ENCODE measurements at regions not wholly inside any gene's neighbourhood (a gene's known extent, or its start where the extent isn't known, plus 50 kb on each side); places are given as distances from the start of the nearest gene placed in this dataset.

DNA sequence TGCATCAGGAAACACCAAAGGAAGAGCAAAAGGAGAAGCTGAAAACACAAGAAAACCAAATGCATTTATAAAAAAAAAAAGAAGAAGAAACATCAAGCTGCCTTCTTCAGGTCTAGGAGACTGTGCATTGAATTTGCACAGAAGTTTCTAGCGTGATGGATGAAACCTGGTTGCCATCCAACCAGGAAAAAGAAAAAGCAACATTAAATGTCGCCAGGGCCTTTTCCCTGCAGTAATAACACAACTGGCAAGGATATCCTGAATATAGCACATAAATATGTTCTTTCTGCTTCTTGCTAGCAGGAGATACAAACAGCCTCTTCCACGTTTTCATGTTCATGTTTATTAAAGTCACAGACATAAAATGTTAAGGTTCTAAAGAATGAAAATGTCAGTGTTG lies 60.8 kb upstream of the ZFP42 start:
- no peak for DNase-seq
- Histone ChIP-seq H3K27me3 (no peaks in the 10 kb centered on the region), H3K9me3 (no peaks in the 10 kb centered on the region), H3K4me3 (no peak overlapping the region), H3K36me3 (no peaks in the 10 kb centered on the region), H3K4me1 (no peaks in the 10 kb centered on the region), H3K27ac (no peak overlapping the region)
- TF ChIP-seq POLR2A (IDR thresholded peaks at IDR 0.05) (no peak), EP300 (IDR thresholded peaks at IDR 0.05; ENCODE audit: low read depth) (no peak), POLR2AphosphoS5 (IDR thresholded peaks at IDR 0.05) (no peak)
- TF ChIP-seq, protein P1, sequence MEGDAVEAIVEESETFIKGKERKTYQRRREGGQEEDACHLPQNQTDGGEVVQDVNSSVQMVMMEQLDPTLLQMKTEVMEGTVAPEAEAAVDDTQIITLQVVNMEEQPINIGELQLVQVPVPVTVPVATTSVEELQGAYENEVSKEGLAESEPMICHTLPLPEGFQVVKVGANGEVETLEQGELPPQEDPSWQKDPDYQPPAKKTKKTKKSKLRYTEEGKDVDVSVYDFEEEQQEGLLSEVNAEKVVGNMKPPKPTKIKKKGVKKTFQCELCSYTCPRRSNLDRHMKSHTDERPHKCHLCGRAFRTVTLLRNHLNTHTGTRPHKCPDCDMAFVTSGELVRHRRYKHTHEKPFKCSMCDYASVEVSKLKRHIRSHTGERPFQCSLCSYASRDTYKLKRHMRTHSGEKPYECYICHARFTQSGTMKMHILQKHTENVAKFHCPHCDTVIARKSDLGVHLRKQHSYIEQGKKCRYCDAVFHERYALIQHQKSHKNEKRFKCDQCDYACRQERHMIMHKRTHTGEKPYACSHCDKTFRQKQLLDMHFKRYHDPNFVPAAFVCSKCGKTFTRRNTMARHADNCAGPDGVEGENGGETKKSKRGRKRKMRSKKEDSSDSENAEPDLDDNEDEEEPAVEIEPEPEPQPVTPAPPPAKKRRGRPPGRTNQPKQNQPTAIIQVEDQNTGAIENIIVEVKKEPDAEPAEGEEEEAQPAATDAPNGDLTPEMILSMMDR (IDR thresholded peaks at IDR 0.05) = no peak
- 34 to 42% methylated on average over 3 of the region's 3 CpGs for WGBS, 2 donors (ENCODE audit: low coverage in 1 of 2)
- intact Hi-C loops (cut with DNase I; ENCODE audit: low total_unique reads) (no loop called here), in situ Hi-C loops (cut with MboI; ENCODE audit: low pct_ligation_motif_present in 1 of 4, low pct_unique_long_range_greater_than_20kb in 1 of 4, low sequenced_read_pairs in 3 of 4) (no loop called here)

DNA sequence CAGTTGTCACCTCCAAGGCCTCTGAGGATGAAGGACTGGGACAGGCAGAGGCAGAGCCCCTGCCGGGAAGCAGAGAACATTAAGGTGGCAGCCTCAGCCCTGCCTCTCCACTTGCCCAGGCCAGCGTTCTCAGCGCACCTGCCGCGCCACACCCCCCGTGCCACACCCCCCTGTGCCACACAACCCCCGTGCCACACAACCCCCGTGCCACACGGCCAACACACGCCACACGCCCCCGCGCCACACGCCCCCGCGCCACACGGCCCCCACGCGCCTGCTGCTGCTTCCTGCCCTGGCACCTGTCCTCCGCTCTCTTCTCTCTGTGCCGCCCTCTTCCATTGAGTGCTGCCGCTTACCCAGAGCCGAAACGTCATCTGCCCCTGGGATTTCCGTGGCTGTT lies 58.0 kb upstream of the ZFP42 start:
- no peaks in the 10 kb centered on the region for H3K36me3 ChIP-seq
- H3K4me3 ChIP-seq = no peak overlapping the region
- DNase-seq = no peak
- H3K27me3 ChIP-seq = no peaks in the 10 kb centered on the region
- no peaks in the 10 kb centered on the region for H3K4me1 ChIP-seq
- TF ChIP-seq, protein P1 (IDR thresholded peaks at IDR 0.05) = no peak
- TF ChIP-seq POLR2A (IDR thresholded peaks at IDR 0.05) (no peak), POLR2AphosphoS5 (IDR thresholded peaks at IDR 0.05) (no peak), EP300 (IDR thresholded peaks at IDR 0.05; ENCODE audit: low read depth) (no peak)
- intact Hi-C loops (cut with DNase I; ENCODE audit: low total_unique reads) = no loop called here
- 90 to 100% methylated on average over 1 to 25 of the region's 25 CpGs for WGBS, 2 donors (ENCODE audit: low coverage in 1 of 2)
- H3K9me3 ChIP-seq = no peaks in the 10 kb centered on the region
- in situ Hi-C loops (cut with MboI; ENCODE audit: low pct_ligation_motif_present in 1 of 4, low pct_unique_long_range_greater_than_20kb in 1 of 4, low sequenced_read_pairs in 3 of 4) = no loop called here
- H3K27ac ChIP-seq = no peak overlapping the region

DNA sequence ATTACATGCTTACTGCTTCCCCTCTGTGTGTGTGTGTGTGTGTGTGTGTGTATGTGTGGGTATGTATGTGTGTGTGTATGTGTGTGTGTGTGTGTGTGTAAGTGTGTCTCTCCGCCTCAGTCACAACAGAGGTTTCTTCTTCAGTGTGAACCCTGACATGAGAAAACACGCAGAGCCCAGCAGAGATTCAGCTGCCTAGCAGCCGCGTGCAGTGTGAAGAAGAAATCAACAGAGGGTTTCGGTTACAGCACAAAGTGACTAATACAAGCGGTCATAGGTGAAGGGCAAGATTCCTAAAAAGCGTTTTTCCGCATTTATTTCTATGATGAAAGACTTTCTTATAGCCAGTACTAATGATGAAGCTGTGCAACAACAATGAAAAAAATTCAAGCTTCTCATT lies 55.3 kb upstream of the ZFP42 start:
- in situ Hi-C loops (cut with MboI; ENCODE audit: low pct_ligation_motif_present in 1 of 4, low pct_unique_long_range_greater_than_20kb in 1 of 4, low sequenced_read_pairs in 3 of 4) = no loop called here

DNA sequence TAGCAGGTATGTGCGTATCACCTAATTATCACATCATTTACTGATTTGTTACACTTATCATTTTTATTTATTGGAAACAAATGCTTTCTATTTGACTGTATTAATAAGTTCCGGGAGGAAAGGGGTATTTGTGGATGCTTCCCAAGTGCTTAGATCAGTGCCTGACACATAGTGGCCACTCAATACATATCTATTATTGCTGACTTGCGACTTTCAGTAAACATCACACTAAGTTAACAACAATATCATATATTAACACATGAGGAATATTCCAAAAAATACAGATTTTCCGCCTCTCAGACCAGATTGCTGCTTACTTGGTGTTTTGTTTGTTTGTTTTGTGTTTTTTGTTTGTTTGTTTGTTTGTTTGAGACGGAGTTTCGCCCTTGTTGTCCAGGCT lies 52.6 kb upstream of the ZFP42 start:
- Histone ChIP-seq H3K36me3 (no peaks in the 10 kb centered on the region), H3K27ac (no peak overlapping the region), H3K27me3 (no peaks in the 10 kb centered on the region), H3K4me3 (no peak overlapping the region), H3K4me1 (no peaks in the 10 kb centered on the region), H3K9me3 (no peaks in the 10 kb centered on the region)
- TF ChIP-seq POLR2AphosphoS5 (IDR thresholded peaks at IDR 0.05) (no peak), POLR2A (IDR thresholded peaks at IDR 0.05) (no peak), EP300 (IDR thresholded peaks at IDR 0.05; ENCODE audit: low read depth) (no peak)
- 93 to 96% methylated on average over 6 of the region's 6 CpGs for WGBS, 2 donors (ENCODE audit: low coverage in 1 of 2)
- intact Hi-C loops (cut with DNase I; ENCODE audit: low total_unique reads) (no loop called here), in situ Hi-C loops (cut with MboI; ENCODE audit: low pct_ligation_motif_present in 1 of 4, low pct_unique_long_range_greater_than_20kb in 1 of 4, low sequenced_read_pairs in 3 of 4) (no loop called here)
- no peak for DNase-seq

More for the DNA sequence above, 55.3 kb upstream of the ZFP42 start:
- no peak for DNase-seq
- TF ChIP-seq EP300 (IDR thresholded peaks at IDR 0.05; ENCODE audit: low read depth) = no peak
- TF ChIP-seq POLR2A (IDR thresholded peaks at IDR 0.05) = no peak
- no peak for TF ChIP-seq POLR2AphosphoS5 (IDR thresholded peaks at IDR 0.05)
- TF ChIP-seq, protein P1 (IDR thresholded peaks at IDR 0.05) = no peak
- no peak overlapping the region for H3K27ac ChIP-seq
- H3K36me3 ChIP-seq = no peaks in the 10 kb centered on the region
- H3K4me1 ChIP-seq = no peaks in the 10 kb centered on the region
- H3K9me3 ChIP-seq = no peaks in the 10 kb centered on the region
- no peak overlapping the region for H3K4me3 ChIP-seq
- H3K27me3 ChIP-seq = no peaks in the 10 kb centered on the region
- intact Hi-C loops (cut with DNase I; ENCODE audit: low total_unique reads) = no loop called here
- 81 to 94% methylated on average over 4 to 8 of the region's 8 CpGs for WGBS, 2 donors (ENCODE audit: low coverage in 1 of 2)

DNA sequence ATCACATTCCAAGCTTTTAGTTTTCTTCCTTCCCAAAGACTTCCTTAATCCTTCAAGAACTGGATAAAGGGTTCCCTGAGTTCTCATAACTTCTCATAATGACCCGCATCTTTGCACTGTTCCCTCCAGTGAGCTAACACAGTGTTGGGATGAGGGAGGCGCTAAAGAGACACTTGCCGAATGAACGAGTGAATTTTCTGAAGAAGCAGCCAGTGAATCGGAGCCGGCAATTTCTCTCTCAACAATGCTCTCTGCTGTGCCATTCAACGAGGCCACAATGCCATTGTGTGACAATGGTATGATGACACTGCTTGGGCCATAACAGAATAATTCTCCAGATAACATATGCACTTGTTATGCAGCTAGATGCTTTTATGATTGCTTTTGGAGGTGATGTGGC lies 51.4 kb upstream of the ZFP42 start:
- no peak for DNase-seq
- Histone ChIP-seq H3K9me3 (no peaks in the 10 kb centered on the region), H3K36me3 (no peaks in the 10 kb centered on the region), H3K4me3 (no peak overlapping the region), H3K27ac (no peak overlapping the region), H3K4me1 (no peaks in the 10 kb centered on the region), H3K27me3 (no peaks in the 10 kb centered on the region)
- TF ChIP-seq, protein P1 (IDR thresholded peaks at IDR 0.05) = no peak
- no peak for TF ChIP-seq EP300 (IDR thresholded peaks at IDR 0.05; ENCODE audit: low read depth)
- TF ChIP-seq POLR2A (IDR thresholded peaks at IDR 0.05) = no peak
- no peak for TF ChIP-seq POLR2AphosphoS5 (IDR thresholded peaks at IDR 0.05)
- WGBS, 2 donors (ENCODE audit: low coverage in 1 of 2) = 77 to 81% methylated on average over 6 to 7 of the region's 7 CpGs
- in situ Hi-C loops (cut with MboI; ENCODE audit: low pct_ligation_motif_present in 1 of 4, low pct_unique_long_range_greater_than_20kb in 1 of 4, low sequenced_read_pairs in 3 of 4) (no loop called here), intact Hi-C loops (cut with DNase I; ENCODE audit: low total_unique reads) (no loop called here)

All from transverse colon (tissue), 4 donors.